Ovary (tissue), 3 donors: ENCODE measurements at regions not wholly inside any gene's neighbourhood (a gene's known extent, or its start where the extent isn't known, plus 50 kb on each side); places are given as distances from the start of the nearest gene placed in this dataset.

Experiments
- CTCF ChIP-seq, 3 donors: fragments of 450-650 bp in 2 of 3; fragments of 200-600 bp in 1 of 3; IDR thresholded peaks; one replicate each; pipeline versions ENCODE4 v1.5.1 to v1.8.0; 2016 to 2022; ENCODE audit warnings: antibody characterized with exemption in 3 of 3, mild to moderate bottlenecking in 1 of 3
- EP300 ChIP-seq: sonication (generic); formaldehyde crosslinking; IDR thresholded peaks from one replicate; pipeline ENCODE4 v1.6.1; 2017; ENCODE audit warnings: antibody characterized with exemption
- POLR2A ChIP-seq: fragments of 450-650 bp; IDR thresholded peaks from one replicate; pipeline ENCODE4 v1.6.1; 2017; ENCODE audit warnings: antibody characterized with exemption, mild to moderate bottlenecking, moderate library complexity
- donor health status: DM: no; HTN: no; CAD: no.

DNA sequence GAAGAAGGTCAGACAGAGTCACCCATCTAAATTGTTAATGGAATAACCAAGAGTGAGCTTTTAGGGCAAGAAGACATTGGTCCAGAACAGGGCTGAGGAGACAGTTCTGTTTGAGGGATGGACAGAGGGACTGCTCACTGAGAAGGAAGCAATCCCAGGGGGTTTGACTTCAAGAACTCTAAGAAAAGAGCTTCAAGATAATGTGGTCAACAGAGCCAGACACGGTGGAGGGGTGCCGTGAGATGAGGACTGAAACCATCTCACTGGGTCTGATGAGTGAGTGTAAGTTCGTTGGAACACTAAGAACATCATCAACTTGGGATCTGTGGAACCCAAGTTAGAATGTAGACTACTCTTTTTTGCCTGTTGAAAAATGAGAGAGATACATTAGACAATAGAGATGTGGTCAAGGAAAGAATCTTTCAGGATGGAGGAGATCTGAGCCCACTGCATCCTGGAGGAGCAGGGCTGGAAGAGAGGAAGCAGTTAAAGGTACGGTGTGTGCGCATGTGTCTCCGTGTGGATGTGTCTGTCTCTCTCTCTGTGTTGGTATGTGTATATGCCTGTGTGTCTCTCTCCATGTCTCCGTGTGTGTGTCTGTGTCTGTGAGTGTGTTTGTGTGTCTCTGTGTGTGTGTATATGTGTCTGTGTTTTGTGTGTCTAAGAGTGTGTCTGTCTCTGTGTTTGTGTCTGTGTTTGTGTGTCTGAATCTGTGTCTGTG lies 172.1 kb downstream of the MYCN start:
- TF ChIP-seq CTCF (IDR thresholded peaks at IDR 0.05) (no peak), POLR2A (no peak), EP300 (no peak)
